ENCODE measurements at regions not wholly inside any gene's neighbourhood (a gene's known extent, or its start where the extent isn't known, plus 50 kb on each side); places are given as distances from the start of the nearest gene placed in this dataset.

GRCh38 chr7:19448091-19448490 is 260.7 kb downstream of the POLR1F start:
- TF ChIP-seq CTCF (IDR thresholded peaks at IDR 0.05) (no peak), EZH2 (IDR thresholded peaks at IDR 0.05; ENCODE audit: borderline replicate concordance, insufficient read depth, low read depth, low read length, poor library complexity, severe bottlenecking) (no peak)

Measured in B cell (primary cell).